ENCODE measurements at regions not wholly inside any gene's neighbourhood (a gene's known extent, or its start where the extent isn't known, plus 50 kb on each side); places are given as distances from the start of the nearest gene placed in this dataset.
"Not testable (repeated sequence)": the region's sequence is repeated elsewhere in the genome, so short reads cannot be mapped to it uniquely, and the experiment has no call there.

- no peak for TF ChIP-seq CTCF (conservative IDR thresholded peaks at IDR 0.05; ENCODE audit: control insufficient read depth, insufficient read depth, low read depth, low read length)
- DNase-seq (ENCODE audit: low read depth): peak; percentile 88
Observed at GRCh38 chrX:111041018-111041462, 55.0 kb upstream of the PAK3 start.

GRCh38 chrX:111040377-111041017 is 55.5 kb upstream of the PAK3 start:
- DNase-seq (ENCODE audit: low read depth): peak; percentile 37
- no peak for TF ChIP-seq CTCF (conservative IDR thresholded peaks at IDR 0.05; ENCODE audit: control insufficient read depth, insufficient read depth, low read depth, low read length)
- H3K4me3 ChIP-seq (ENCODE audit: control insufficient read depth, low read depth, low read length): no peak overlapping the region

More at GRCh38 chrX:111041018-111041462, 55.0 kb upstream of the PAK3 start:
- no peak overlapping the region for H3K4me3 ChIP-seq (ENCODE audit: control insufficient read depth, low read depth, low read length)

DNA sequence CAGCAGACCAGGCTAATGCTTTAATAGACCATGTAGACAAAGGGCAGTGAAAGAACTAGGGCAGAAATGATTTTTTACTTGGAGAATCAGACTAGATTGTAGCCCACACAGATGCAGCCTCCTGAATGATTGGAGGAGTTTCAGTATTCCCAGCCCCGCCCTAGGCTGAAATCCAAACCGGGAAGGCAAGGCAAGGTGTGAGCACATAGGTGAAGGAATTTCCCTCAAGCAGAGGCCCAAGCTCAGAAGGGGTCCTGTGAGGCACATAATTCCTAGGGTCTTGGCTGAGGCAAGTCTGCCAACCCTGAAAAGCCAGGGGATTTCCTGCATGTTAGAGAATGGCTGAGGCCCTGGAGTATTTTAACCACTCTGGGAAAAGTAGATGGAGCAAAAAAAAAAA is 56.4 kb upstream of the PAK3 start:
- no peak overlapping the region for H3K4me3 ChIP-seq (ENCODE audit: control insufficient read depth, low read depth, low read length)
- DNase-seq (ENCODE audit: low read depth): no peak
- TF ChIP-seq CTCF (conservative IDR thresholded peaks at IDR 0.05; ENCODE audit: control insufficient read depth, insufficient read depth, low read depth, low read length): no peak

DNA sequence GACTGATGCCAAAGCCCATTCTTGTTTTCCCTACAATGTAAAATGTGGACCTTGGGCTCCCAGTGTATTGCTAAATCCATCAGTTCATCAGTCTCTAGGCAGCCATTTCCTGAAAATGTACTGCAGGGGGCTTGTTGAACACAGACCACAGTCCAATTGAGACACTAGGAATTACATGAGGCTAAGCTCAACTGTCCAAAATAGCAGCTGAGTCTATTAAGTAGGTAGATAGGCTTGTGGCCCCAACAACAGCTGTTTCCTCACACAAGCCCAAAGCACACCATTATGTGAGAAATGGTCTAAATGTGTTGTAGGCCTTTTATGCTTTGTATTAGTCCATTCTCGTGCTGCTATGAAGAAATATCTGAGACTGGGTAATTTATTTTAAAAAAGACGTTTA is 60.0 kb upstream of the PAK3 start:
- no peak overlapping the region for H3K4me3 ChIP-seq (ENCODE audit: control insufficient read depth, low read depth, low read length)
- no peak for DNase-seq (ENCODE audit: low read depth)
- no peak for TF ChIP-seq CTCF (conservative IDR thresholded peaks at IDR 0.05; ENCODE audit: control insufficient read depth, insufficient read depth, low read depth, low read length)

DNA sequence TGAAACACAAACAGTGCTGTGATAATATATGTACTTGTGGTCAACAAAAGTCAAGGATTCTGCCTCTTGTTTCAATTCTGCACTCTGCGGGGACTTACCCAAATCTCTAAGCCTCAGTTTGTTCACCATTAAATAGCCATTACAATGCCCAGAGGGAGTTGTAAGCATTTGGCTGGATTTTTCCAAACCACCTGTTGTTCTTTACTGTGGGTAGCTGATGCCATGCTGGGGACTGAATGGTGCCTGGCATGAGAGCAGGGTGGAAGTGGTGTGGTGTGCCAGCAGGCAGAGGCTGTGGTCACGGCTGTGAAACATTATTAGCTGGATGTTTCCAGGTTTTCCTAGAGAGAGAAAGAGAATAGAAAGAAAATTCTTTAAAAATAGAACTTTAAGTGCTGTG is 60.7 kb upstream of the PAK3 start:
- DNase-seq (ENCODE audit: low read depth): no peak
- no peak for TF ChIP-seq CTCF (conservative IDR thresholded peaks at IDR 0.05; ENCODE audit: control insufficient read depth, insufficient read depth, low read depth, low read length)
- no peak overlapping the region for H3K4me3 ChIP-seq (ENCODE audit: control insufficient read depth, low read depth, low read length)

DNA sequence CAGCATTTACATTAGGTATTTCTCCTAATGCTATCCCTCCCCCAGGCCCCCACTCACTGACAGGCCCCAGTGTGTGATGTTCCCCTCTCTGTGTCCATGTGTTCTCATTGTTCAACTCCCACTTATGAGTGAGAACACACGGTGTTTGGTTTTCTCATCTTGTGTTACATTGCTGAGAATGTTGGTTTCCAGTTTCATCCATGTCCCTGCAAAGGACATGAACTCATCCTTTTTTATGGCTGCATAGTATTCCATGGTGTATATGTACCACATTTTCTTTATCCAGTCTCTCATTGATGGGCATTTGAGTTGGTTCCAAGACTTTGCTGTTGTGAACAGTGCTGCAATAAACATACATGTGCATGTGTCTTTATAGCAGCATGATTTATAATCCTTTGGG is 73.0 kb upstream of the PAK3 start:
- H3K4me3 ChIP-seq (ENCODE audit: control insufficient read depth, low read depth, low read length); DNase-seq (ENCODE audit: low read depth): not testable (repeated sequence)

GRCh38 chrX:111020283-111020682 is 75.7 kb upstream of the PAK3 start:
- TF ChIP-seq CTCF (conservative IDR thresholded peaks at IDR 0.05; ENCODE audit: control insufficient read depth, insufficient read depth, low read depth, low read length): no peak
- no peak overlapping the region for H3K4me3 ChIP-seq (ENCODE audit: control insufficient read depth, low read depth, low read length)
- no peak for DNase-seq (ENCODE audit: low read depth)

All from fibroblast of mammary gland (primary cell).